ENCODE measurements at regions not wholly inside any gene's neighbourhood (a gene's known extent, or its start where the extent isn't known, plus 50 kb on each side); places are given as distances from the start of the nearest gene placed in this dataset.
"Not testable (repeated sequence)": the region's sequence is repeated elsewhere in the genome, so short reads cannot be mapped to it uniquely, and the experiment has no call there.

- no peak for DNase-seq
- no peaks in the 10 kb centered on the region for H3K36me3 ChIP-seq
- no peak overlapping the region for H3K4me3 ChIP-seq
- no peaks in the 10 kb centered on the region for H3K27me3 ChIP-seq
- no peaks in the 10 kb centered on the region for H3K4me1 ChIP-seq
- intact Hi-C loops (cut with DNase I; ENCODE audit: low total_unique reads) = no loop called here
- TF ChIP-seq CTCF (IDR thresholded peaks at IDR 0.05) = no peak
- no peak for TF ChIP-seq POLR2A (IDR thresholded peaks at IDR 0.05)
- no peak overlapping the region for H3K27ac ChIP-seq
- H3K9me3 ChIP-seq = no peaks in the 10 kb centered on the region
Measured at GRCh38 chr12:94916663-94917062, 86.8 kb downstream of the NDUFA12 start.

- DNase-seq = no peak
- intact Hi-C loops (cut with DNase I; ENCODE audit: low total_unique reads) = no loop called here
Measured at GRCh38 chr12:94909663-94910062, 93.8 kb downstream of the NDUFA12 start.

GRCh38 chr12:94905749-94906148, 97.7 kb downstream of the NDUFA12 start:
- DNase-seq; H3K9me3 ChIP-seq; H3K4me1 ChIP-seq; H3K27me3 ChIP-seq; H3K4me3 ChIP-seq; intact Hi-C loops (cut with DNase I; ENCODE audit: low total_unique reads); H3K27ac ChIP-seq; H3K36me3 ChIP-seq: not testable (repeated sequence)

More at GRCh38 chr12:94909663-94910062, 93.8 kb downstream of the NDUFA12 start:
- TF ChIP-seq CTCF (IDR thresholded peaks at IDR 0.05) = no peak
- TF ChIP-seq POLR2A (IDR thresholded peaks at IDR 0.05) = no peak
- Histone ChIP-seq H3K4me1 (no peaks in the 10 kb centered on the region), H3K9me3 (no peaks in the 10 kb centered on the region), H3K27ac (no peak overlapping the region), H3K27me3 (no peaks in the 10 kb centered on the region), H3K4me3 (no peak overlapping the region), H3K36me3 (no peaks in the 10 kb centered on the region)

GRCh38 chr12:94900496-94900895, 103.0 kb downstream of the NDUFA12 start:
- Histone ChIP-seq H3K4me1 (no peaks in the 10 kb centered on the region), H3K36me3 (no peaks in the 10 kb centered on the region), H3K9me3 (no peaks in the 10 kb centered on the region), H3K27ac (no peak overlapping the region), H3K27me3 (no peaks in the 10 kb centered on the region), H3K4me3 (no peak overlapping the region)
- intact Hi-C loops (cut with DNase I; ENCODE audit: low total_unique reads) = no loop called here
- TF ChIP-seq CTCF (IDR thresholded peaks at IDR 0.05) = no peak
- no peak for TF ChIP-seq POLR2A (IDR thresholded peaks at IDR 0.05)
- DNase-seq = no peak

- Histone ChIP-seq H3K4me3 (no peak overlapping the region), H3K36me3 (no peaks in the 10 kb centered on the region), H3K27me3 (no peaks in the 10 kb centered on the region), H3K9me3 (no peaks in the 10 kb centered on the region), H3K4me1 (no peaks in the 10 kb centered on the region), H3K27ac (no peak overlapping the region)
- intact Hi-C loops (cut with DNase I; ENCODE audit: low total_unique reads) = no loop called here
- TF ChIP-seq POLR2A (IDR thresholded peaks at IDR 0.05) (no peak), CTCF (IDR thresholded peaks at IDR 0.05) (no peak)
- DNase-seq = no peak
Measured at GRCh38 chr12:94898388-94898787, 105.1 kb downstream of the NDUFA12 start.

- TF ChIP-seq CTCF (IDR thresholded peaks at IDR 0.05) (no peak), POLR2A (IDR thresholded peaks at IDR 0.05) (no peak)
- DNase-seq = no peak
- H3K27me3 ChIP-seq = no peaks in the 10 kb centered on the region
Measured at GRCh38 chr12:94892544-94893267, 110.8 kb downstream of the NDUFA12 start.

More at GRCh38 chr12:94892544-94893267, 110.8 kb downstream of the NDUFA12 start:
- no peak overlapping the region for H3K4me3 ChIP-seq
- H3K36me3 ChIP-seq = no peaks in the 10 kb centered on the region
- no peaks in the 10 kb centered on the region for H3K9me3 ChIP-seq
- no peaks in the 10 kb centered on the region for H3K4me1 ChIP-seq
- intact Hi-C loops (cut with DNase I; ENCODE audit: low total_unique reads) = no loop called here
- no peak overlapping the region for H3K27ac ChIP-seq
